ACC112 (cell line): ENCODE measurements at regions not wholly inside any gene's neighbourhood (a gene's known extent, or its start where the extent isn't known, plus 50 kb on each side); places are given as distances from the start of the nearest gene placed in this dataset.

Source experiments
- H2AFZ ChIP-seq: fragments of 200-600 bp; sonication (generic); one replicate; pipeline ENCODE4 v1.6.0; 2017; ENCODE audit warnings: antibody characterized with exemption, low read length; ENCODE audit not compliant: unreplicated experiment
- H3K27ac ChIP-seq: fragments of 200-600 bp; sonication (generic); 2 replicates; pipeline ENCODE4 v1.5.1; 2014; ENCODE audit warnings: low read depth, mild to moderate bottlenecking, antibody characterized with exemption, low read length, moderate library complexity
- H3K27me3 ChIP-seq: fragments of 200-600 bp; sonication (generic); 2 replicates; pipeline ENCODE4 v1.6.1; 2014; ENCODE audit warnings: mild to moderate bottlenecking, antibody characterized with exemption, low read length, moderate library complexity, mixed read lengths; ENCODE audit not compliant: insufficient read depth
- H3K36me3 ChIP-seq: fragments of 200-600 bp; sonication (generic); 2 replicates; pipeline ENCODE4 v1.6.1; 2016; ENCODE audit warnings: mild to moderate bottlenecking, antibody characterized with exemption, low read length, moderate library complexity, mixed read lengths; ENCODE audit not compliant: insufficient read depth
- H3K4me1 ChIP-seq: fragments of 200-600 bp; sonication (generic); one replicate; pipeline ENCODE4 v1.6.1; 2016; ENCODE audit warnings: low read length, mixed read lengths; ENCODE audit not compliant: insufficient read depth, unreplicated experiment, control insufficient read depth
- H3K4me3 ChIP-seq: fragments of 200-600 bp; sonication (generic); 2 replicates; pipeline ENCODE4 v1.5.1; 2014; ENCODE audit warnings: mild to moderate bottlenecking, low read depth, low read length
- H3K79me2 ChIP-seq: fragments of 200-600 bp; sonication (generic); one replicate; pipeline ENCODE4 v1.6.0; 2016; ENCODE audit warnings: low read length; ENCODE audit not compliant: control insufficient read depth, unreplicated experiment, insufficient read depth

DNA sequence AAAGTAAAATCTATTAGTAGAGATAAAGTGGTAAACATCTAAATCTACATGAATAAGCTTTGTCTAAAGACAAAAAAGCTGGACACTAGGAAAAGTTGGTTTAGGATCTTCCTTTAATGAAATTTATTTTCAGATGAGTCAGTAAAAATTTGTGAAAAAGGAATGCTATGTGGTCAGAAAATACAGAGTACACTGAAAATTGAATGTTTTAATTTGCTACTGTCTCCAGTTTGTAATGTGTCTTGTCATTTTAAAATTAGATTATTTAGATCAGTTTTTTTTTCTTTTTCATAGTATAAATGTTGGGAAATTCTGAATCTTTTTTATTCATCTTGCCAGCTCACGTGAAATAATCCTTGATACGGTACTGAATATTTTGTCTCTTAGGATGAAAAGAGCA lies 56.9 kb downstream of the SLITRK6 start:
- no peak overlapping the region for H2AFZ ChIP-seq

GRCh38 chr13:85741017-85741416 lies 58.2 kb downstream of the SLITRK6 start:
- Histone ChIP-seq H3K27ac (no peak overlapping the region), H3K27me3 (no peaks in the 10 kb centered on the region), H3K4me1 (no peaks in the 10 kb centered on the region), H3K4me3 (no peak overlapping the region), H3K36me3 (no peaks in the 10 kb centered on the region), H3K79me2 (no peaks in the 10 kb centered on the region), H2AFZ (no peak overlapping the region)

More for the DNA sequence above, 56.9 kb downstream of the SLITRK6 start:
- no peaks in the 10 kb centered on the region for H3K27me3 ChIP-seq
- no peak overlapping the region for H3K27ac ChIP-seq
- no peak overlapping the region for H3K4me3 ChIP-seq
- H3K4me1 ChIP-seq, result no peaks in the 10 kb centered on the region
- H3K79me2 ChIP-seq, result no peaks in the 10 kb centered on the region
- no peaks in the 10 kb centered on the region for H3K36me3 ChIP-seq

GRCh38 chr13:85738696-85739320 lies 60.4 kb downstream of the SLITRK6 start:
- no peak overlapping the region for H2AFZ ChIP-seq
- no peak overlapping the region for H3K4me3 ChIP-seq
- no peaks in the 10 kb centered on the region for H3K27me3 ChIP-seq
- H3K36me3 ChIP-seq, result no peaks in the 10 kb centered on the region
- H3K79me2 ChIP-seq, result no peaks in the 10 kb centered on the region
- no peak overlapping the region for H3K27ac ChIP-seq
- H3K4me1 ChIP-seq, result no peaks in the 10 kb centered on the region

GRCh38 chr13:85737952-85738351 lies 61.3 kb downstream of the SLITRK6 start:
- Histone ChIP-seq H3K36me3 (no peaks in the 10 kb centered on the region), H2AFZ (no peak overlapping the region), H3K4me1 (no peaks in the 10 kb centered on the region), H3K79me2 (no peaks in the 10 kb centered on the region), H3K27ac (no peak overlapping the region), H3K27me3 (no peaks in the 10 kb centered on the region), H3K4me3 (no peak overlapping the region)

GRCh38 chr13:85729296-85729695 lies 69.9 kb downstream of the SLITRK6 start:
- no peak overlapping the region for H3K4me3 ChIP-seq
- no peaks in the 10 kb centered on the region for H3K4me1 ChIP-seq
- no peak overlapping the region; the same call in 1 of the 2 replicates for H3K27ac ChIP-seq
- H3K36me3 ChIP-seq, result no peaks in the 10 kb centered on the region
- no peak overlapping the region for H2AFZ ChIP-seq
- H3K27me3 ChIP-seq, result no peaks in the 10 kb centered on the region
- H3K79me2 ChIP-seq, result no peaks in the 10 kb centered on the region

- Histone ChIP-seq H3K27me3 (no peaks in the 10 kb centered on the region), H3K36me3 (no peaks in the 10 kb centered on the region), H2AFZ (no peak overlapping the region), H3K27ac (no peak overlapping the region; the same call in 1 of the 2 replicates), H3K4me1 (no peaks in the 10 kb centered on the region), H3K4me3 (no peak overlapping the region), H3K79me2 (no peaks in the 10 kb centered on the region)
Observed at GRCh38 chr13:85728811-85729210, 70.4 kb downstream of the SLITRK6 start.

DNA sequence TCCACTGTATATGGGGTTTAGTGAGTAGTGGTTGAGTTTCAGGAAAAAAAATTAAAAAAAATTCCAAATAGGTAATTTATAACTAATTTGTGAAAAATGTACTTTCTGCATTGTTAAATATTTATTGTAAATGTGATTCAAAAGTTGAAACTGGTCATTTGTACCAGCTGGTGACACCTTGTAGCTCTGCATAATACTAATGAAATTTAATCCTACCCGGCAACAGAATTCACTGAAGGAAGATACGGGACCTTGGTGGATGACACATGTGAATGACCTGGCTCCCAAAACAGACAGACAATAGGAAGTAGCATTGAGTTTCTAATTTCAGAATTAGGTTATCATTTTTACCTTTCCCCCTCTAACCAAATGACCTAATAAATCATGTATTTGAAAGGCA lies 73.8 kb downstream of the SLITRK6 start:
- Histone ChIP-seq H3K27ac (no peak overlapping the region), H3K27me3 (no peaks in the 10 kb centered on the region), H3K79me2 (no peaks in the 10 kb centered on the region), H3K4me3 (no peak overlapping the region), H3K4me1 (no peaks in the 10 kb centered on the region), H2AFZ (no peak overlapping the region), H3K36me3 (no peaks in the 10 kb centered on the region)

DNA sequence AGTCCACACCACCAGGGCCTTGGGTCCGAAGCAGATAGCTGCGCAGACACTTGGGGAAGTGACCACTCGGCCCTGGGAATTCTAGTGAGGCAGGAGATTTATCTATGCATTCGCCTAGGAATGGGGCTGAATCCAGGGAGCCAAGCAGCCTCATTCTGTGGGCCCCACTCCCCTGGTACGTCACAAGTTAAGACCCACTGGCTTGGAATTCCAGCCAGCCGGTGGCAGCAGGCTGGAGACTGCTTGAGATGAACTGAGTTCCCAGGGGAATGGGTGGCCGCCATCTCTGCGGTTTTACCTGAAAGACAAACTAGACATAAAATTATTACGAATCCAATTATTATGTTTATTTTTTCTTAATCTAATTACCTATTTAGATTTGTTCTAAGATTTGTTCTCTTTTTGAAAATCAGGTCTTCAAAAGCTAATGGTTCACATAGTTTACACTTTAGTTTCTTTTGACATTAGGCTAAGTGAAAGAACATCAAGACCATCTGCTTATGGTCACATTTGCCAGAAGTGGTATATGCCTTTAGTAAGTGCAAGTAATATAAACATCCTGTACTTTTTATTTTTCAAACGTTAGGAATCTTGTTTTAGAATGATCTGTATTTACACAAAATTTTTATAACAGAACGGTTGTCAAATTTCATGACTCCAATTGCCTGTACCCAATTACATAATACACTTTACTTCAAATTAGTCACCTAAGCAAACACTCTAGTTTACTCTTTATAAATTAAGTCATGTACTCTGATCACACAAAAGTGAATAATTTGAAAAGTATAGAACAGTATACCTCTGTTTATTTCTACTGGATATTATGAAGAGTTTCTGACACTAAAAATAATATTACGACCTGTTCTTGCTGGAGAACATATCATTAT lies 74.4 kb downstream of the SLITRK6 start:
- Histone ChIP-seq H3K36me3 (no peaks in the 10 kb centered on the region), H3K27ac (no peak overlapping the region), H3K4me3 (no peak overlapping the region), H3K79me2 (no peaks in the 10 kb centered on the region), H2AFZ (no peak overlapping the region), H3K4me1 (no peaks in the 10 kb centered on the region), H3K27me3 (no peaks in the 10 kb centered on the region)

DNA sequence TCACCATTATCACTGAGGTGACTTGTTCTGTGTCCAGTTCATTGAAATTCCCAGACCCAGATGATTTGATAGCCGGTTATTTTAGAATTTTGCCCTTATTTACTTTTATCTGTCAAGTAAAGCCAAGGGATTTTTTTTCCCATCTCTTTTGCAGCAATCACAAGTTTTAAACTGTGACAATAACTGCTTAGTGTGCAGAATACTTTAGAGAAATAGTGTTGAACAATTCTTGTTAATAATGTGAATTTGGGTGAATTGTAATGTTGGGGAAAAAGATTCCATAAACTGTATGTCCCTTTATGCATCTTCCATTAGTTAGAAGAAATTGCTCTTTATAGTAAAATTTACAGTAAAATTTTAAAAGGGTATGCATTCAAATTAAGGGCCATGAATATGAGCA lies 79.5 kb downstream of the SLITRK6 start:
- no peak overlapping the region for H3K4me3 ChIP-seq
- no peaks in the 10 kb centered on the region for H3K36me3 ChIP-seq
- no peaks in the 10 kb centered on the region for H3K79me2 ChIP-seq
- H3K27ac ChIP-seq, result no peak overlapping the region
- no peaks in the 10 kb centered on the region for H3K4me1 ChIP-seq
- no peaks in the 10 kb centered on the region for H3K27me3 ChIP-seq
- H2AFZ ChIP-seq, result no peak overlapping the region

- H2AFZ ChIP-seq, result no peak overlapping the region
- H3K36me3 ChIP-seq, result no peaks in the 10 kb centered on the region
- H3K27ac ChIP-seq, result no peak overlapping the region
- no peak overlapping the region for H3K4me3 ChIP-seq
- no peaks in the 10 kb centered on the region for H3K27me3 ChIP-seq
- no peaks in the 10 kb centered on the region for H3K4me1 ChIP-seq
- H3K79me2 ChIP-seq, result no peaks in the 10 kb centered on the region
Observed at GRCh38 chr13:85717921-85718320, 81.3 kb downstream of the SLITRK6 start.

- no peak overlapping the region for H3K4me3 ChIP-seq
- H3K4me1 ChIP-seq, result no peaks in the 10 kb centered on the region
- H3K27me3 ChIP-seq, result no peaks in the 10 kb centered on the region
- no peak overlapping the region for H3K27ac ChIP-seq
- H3K79me2 ChIP-seq, result no peaks in the 10 kb centered on the region
- H3K36me3 ChIP-seq, result no peaks in the 10 kb centered on the region
- H2AFZ ChIP-seq, result no peak overlapping the region
Observed at GRCh38 chr13:85710545-85710944, 88.7 kb downstream of the SLITRK6 start.
